Tibial nerve (tissue), 4 donors: ENCODE measurements at regions not wholly inside any gene's neighbourhood (a gene's known extent, or its start where the extent isn't known, plus 50 kb on each side); places are given as distances from the start of the nearest gene placed in this dataset.

Source experiments
- CTCF ChIP-seq, 5 experiments: fragments of 200-600 bp in 3 of 5; fragments of 450-650 bp in 2 of 5; sonication (generic) in 3 of 5; IDR thresholded peaks; one replicate each; pipeline ENCODE4 v1.5.1; 2016 to 2019; ENCODE audit warnings: antibody characterized with exemption in 5 of 5, mild to moderate bottlenecking in 3 of 5, moderate library complexity in 2 of 5
- EP300 ChIP-seq, 2 donors: sonication (generic); formaldehyde crosslinking; IDR thresholded peaks; one replicate each; pipeline ENCODE4 v1.6.1; 2017; ENCODE audit warnings: antibody characterized with exemption in 2 of 2, mild to moderate bottlenecking in 1 of 2
- POLR2A ChIP-seq, 2 donors: fragments of 450-650 bp; IDR thresholded peaks; one replicate each; pipeline ENCODE4 v1.6.1; 2017; ENCODE audit warnings: antibody characterized with exemption in 2 of 2, mild to moderate bottlenecking in 2 of 2, moderate library complexity in 2 of 2

DNA sequence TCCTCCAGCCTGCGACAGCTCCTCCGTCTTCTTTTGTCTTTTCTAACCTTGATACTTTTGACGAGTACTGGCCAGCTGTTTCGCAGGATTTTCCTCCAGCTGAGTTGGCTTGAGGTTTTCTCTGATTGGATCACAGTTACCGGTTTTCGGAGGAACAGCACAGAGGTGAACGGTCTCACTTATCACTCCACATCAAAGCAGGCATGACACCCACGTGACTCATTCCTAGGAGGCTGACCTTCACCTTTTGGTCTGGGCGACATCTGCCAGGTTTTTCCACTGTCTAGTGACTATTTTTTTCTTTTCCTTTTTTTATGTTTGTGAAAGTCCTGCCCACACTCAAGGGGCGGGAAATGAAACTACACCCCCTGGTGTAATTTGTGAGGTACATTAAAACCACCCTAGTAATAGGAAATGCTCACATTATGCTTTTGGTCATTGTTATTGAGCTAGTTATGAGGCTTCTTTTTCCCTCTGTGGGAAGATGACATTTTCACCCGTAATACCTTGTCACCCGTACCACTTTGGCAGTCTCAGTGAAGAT lies 319.2 kb downstream of the GADD45G start:
- TF ChIP-seq CTCF (IDR thresholded peaks at IDR 0.05) (no peak), EP300 (IDR thresholded peaks at IDR 0.05) (no peak), POLR2A (IDR thresholded peaks at IDR 0.05) (no peak)
